GM18867 (cell line): ENCODE measurements at regions not wholly inside any gene's neighbourhood (a gene's known extent, or its start where the extent isn't known, plus 50 kb on each side); places are given as distances from the start of the nearest gene placed in this dataset.
A peak's percentile ranks its signal among the peaks of the same experiment; 100 is the strongest.

Experiments
- ATAC-seq: cut with Tn5 transposase; IDR thresholded peaks from one replicate; pipeline ENCODE4 v1.9.1; 2021; ENCODE audit warnings: mild to moderate bottlenecking, moderate library complexity; ENCODE audit not compliant: unreplicated experiment

- ATAC-seq: peak; percentile 78
Observed at GRCh38 chr7:46695051-46695708, 774.1 kb upstream of the IGFBP3 start.

GRCh38 chr7:46694058-46694457 is 773.0 kb upstream of the IGFBP3 start:
- ATAC-seq: no peak

GRCh38 chr7:46687203-46687602 is 766.1 kb upstream of the IGFBP3 start:
- ATAC-seq: no peak

GRCh38 chr7:46685051-46685450 is 764.0 kb upstream of the IGFBP3 start:
- no peak for ATAC-seq

- peak; percentile 36 for ATAC-seq
Observed at GRCh38 chr7:46682836-46683624, 762.0 kb upstream of the IGFBP3 start.

GRCh38 chr7:46681865-46682503 is 760.9 kb upstream of the IGFBP3 start:
- ATAC-seq: no peak

GRCh38 chr7:46680147-46680546 is 759.1 kb upstream of the IGFBP3 start:
- peak; percentile 96 for ATAC-seq

GRCh38 chr7:46679671-46680070 is 758.6 kb upstream of the IGFBP3 start:
- ATAC-seq: no peak

GRCh38 chr7:46678421-46678820 is 757.3 kb upstream of the IGFBP3 start:
- ATAC-seq: no peak

GRCh38 chr7:46675456-46675855 is 754.4 kb upstream of the IGFBP3 start:
- ATAC-seq: no peak

GRCh38 chr7:46672861-46673260 is 751.8 kb upstream of the IGFBP3 start:
- no peak for ATAC-seq

GRCh38 chr7:46671108-46671769 is 750.2 kb upstream of the IGFBP3 start:
- ATAC-seq: no peak

- no peak for ATAC-seq
Observed at GRCh38 chr7:46669028-46669427, 748.0 kb upstream of the IGFBP3 start.

GRCh38 chr7:46664453-46664852 is 743.4 kb upstream of the IGFBP3 start:
- ATAC-seq: no peak

- ATAC-seq: peak; percentile 66
Observed at GRCh38 chr7:46663025-46663424, 742.0 kb upstream of the IGFBP3 start.

GRCh38 chr7:46661431-46661830 is 740.4 kb upstream of the IGFBP3 start:
- no peak for ATAC-seq

- no peak for ATAC-seq
Observed at GRCh38 chr7:46660402-46660980, 739.4 kb upstream of the IGFBP3 start.

- no peak for ATAC-seq
Observed at GRCh38 chr7:46658281-46658680, 737.2 kb upstream of the IGFBP3 start.

GRCh38 chr7:46654546-46655443 is 733.7 kb upstream of the IGFBP3 start:
- ATAC-seq: no peak

- ATAC-seq: no peak
Observed at GRCh38 chr7:46653848-46654247, 732.8 kb upstream of the IGFBP3 start.
